ENCODE measurements at regions not wholly inside any gene's neighbourhood (a gene's known extent, or its start where the extent isn't known, plus 50 kb on each side); places are given as distances from the start of the nearest gene placed in this dataset.

DNA sequence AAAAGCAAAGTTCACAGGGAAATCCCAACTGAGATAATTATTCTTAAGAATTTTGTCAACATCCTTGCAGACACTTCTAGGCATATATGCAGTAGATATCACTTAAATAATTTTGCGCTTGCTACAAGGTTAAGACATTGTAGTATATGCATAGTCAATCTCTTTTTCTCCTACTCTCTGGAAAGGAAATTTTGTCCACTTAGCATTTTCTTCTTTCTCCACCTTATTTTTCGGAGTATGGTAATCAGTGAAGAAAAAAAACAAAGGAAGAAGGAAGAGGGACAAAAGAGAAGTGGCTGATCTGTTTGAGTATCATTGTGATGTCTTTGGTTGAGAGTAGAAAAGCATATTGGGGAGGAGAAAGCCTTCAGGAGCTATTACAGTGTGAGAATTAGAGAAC lies 104.6 kb downstream of the LACC1 start:
- no peak for TF ChIP-seq ZNF19 (tag by site-specific recombination; IDR thresholded peaks at IDR 0.05; ENCODE audit: low read depth)
- TF ChIP-seq, protein P1, sequence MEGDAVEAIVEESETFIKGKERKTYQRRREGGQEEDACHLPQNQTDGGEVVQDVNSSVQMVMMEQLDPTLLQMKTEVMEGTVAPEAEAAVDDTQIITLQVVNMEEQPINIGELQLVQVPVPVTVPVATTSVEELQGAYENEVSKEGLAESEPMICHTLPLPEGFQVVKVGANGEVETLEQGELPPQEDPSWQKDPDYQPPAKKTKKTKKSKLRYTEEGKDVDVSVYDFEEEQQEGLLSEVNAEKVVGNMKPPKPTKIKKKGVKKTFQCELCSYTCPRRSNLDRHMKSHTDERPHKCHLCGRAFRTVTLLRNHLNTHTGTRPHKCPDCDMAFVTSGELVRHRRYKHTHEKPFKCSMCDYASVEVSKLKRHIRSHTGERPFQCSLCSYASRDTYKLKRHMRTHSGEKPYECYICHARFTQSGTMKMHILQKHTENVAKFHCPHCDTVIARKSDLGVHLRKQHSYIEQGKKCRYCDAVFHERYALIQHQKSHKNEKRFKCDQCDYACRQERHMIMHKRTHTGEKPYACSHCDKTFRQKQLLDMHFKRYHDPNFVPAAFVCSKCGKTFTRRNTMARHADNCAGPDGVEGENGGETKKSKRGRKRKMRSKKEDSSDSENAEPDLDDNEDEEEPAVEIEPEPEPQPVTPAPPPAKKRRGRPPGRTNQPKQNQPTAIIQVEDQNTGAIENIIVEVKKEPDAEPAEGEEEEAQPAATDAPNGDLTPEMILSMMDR (tag by site-specific recombination; IDR thresholded peaks at IDR 0.05), result no peak
